GM21529 (cell line): ENCODE measurements at regions not wholly inside any gene's neighbourhood (a gene's known extent, or its start where the extent isn't known, plus 50 kb on each side); places are given as distances from the start of the nearest gene placed in this dataset.
"Not testable (repeated sequence)": the region's sequence is repeated elsewhere in the genome, so short reads cannot be mapped to it uniquely, and the experiment has no call there.

Experiments
- ATAC-seq: cut with Tn5 transposase; IDR thresholded peaks from one replicate; pipeline ENCODE4 v1.9.1; 2021; ENCODE audit not compliant: unreplicated experiment

GRCh38 chr3:106829206-106829605 is 548.0 kb upstream of the CCDC54 start:
- no peak for ATAC-seq

DNA sequence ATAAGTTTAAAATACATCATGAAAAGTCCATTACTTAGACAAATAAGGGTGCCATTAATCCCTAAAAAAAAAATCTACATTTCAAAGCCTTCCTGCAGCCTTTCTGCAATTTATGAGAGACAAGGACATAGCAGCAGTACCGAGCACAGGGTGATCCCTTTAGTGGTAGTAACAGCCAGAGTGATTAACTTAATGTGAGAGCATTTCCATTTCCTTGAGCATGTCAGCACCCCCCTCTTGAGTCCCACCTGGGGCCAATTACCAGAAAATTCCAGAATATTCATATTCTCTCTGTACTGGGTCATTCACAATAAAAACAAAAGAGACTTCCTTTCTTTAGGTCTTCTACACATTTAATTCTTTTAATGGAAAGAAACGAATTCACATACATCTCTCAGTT is 546.9 kb upstream of the CCDC54 start:
- ATAC-seq, result no peak

DNA sequence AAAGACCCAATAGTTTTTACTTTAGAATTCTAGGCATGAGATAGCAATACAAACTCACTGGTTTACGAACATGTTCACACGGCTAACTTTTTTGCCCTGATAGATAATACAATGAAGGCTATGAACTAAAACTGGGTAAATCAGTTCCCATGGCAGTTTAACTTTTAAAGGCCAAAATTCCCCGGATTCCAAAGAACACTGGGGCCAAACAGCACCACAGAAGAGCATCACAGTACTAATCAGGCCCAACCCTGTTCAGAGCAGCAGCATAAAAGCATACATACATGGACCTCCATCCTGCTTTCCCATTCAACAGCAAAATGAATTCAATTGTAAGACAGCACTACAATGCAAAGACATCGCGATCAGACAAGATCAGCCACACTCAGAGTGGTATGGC is 540.3 kb upstream of the CCDC54 start:
- ATAC-seq, result no peak

- no peak for ATAC-seq
Observed at GRCh38 chr3:106837616-106838015, 539.6 kb upstream of the CCDC54 start.

GRCh38 chr3:106839576-106840280 is 537.5 kb upstream of the CCDC54 start:
- ATAC-seq, result no peak

GRCh38 chr3:106840319-106840718 is 536.9 kb upstream of the CCDC54 start:
- no peak for ATAC-seq

DNA sequence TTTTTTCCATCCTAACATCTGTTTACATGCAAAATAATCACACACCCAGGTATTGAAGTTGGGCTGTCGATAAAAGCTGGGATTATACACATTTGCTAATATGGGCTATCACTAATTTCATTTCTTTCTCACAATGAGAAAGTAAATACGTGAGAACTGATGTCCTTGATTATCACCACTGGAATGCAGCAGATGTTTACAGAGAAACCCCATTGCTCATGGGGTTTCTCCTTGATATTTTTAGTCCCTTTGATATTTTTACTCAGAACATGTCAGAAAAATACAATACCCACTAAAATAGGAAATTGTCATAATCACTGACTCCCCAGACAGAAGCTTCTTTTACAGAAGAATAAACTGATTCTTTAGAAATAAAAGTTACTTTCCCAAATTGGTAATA is 535.1 kb upstream of the CCDC54 start:
- ATAC-seq, result no peak

DNA sequence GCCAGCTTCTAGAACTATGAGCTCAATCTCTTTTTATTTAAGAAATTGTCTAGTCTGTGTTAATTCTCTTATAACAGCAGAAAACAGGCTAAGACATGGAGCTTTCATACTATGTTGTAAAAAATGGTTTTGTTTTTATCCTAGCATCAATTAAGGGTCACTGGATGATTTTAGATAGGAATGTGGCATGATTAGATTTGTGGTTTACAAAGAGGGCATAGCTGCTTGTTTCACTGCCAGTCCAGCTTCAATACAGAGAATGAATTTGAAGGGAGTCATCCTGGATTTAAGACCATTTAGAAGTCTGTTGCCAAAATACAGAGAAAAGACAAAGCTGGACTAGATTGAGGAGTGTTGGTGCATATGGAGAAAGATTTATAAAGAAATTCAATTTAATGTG is 532.6 kb upstream of the CCDC54 start:
- no peak for ATAC-seq

DNA sequence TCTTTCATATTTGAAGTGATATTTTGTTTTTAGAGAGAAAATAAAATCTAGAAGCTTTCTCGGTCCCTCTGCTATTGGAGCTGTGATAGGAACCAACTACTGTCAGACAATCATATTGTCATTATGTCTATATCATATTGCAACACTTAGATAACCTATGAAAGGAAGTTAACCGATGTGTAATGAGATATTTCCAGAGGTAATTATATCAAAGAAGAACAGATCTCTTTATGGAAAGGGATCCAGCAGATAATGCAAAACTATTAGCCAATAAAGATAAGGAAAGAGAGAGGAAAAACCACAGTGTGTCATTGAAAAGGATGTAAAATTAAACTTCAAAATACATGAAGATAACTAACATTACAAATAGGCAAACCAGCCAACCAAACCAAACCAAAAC is 529.1 kb upstream of the CCDC54 start:
- no peak for ATAC-seq

DNA sequence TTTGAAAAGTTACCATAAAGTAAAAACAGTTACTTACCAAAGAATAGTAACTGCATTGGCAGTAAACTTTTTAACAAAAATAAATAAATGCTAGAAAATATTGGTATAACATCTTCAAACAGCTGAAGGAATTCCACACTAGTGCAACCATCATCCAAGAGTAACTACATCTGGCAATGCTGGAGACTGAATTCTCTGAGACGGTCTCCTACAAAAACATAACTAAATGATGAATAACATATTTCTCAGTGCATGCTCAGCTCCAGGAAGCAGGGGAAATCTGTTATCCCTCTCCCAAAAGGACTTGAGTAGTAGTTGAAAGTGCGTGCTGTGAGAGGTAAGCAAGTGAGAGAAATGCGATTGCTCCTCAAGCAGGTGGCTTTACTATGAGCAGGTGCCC is 526.8 kb upstream of the CCDC54 start:
- ATAC-seq, result no peak

DNA sequence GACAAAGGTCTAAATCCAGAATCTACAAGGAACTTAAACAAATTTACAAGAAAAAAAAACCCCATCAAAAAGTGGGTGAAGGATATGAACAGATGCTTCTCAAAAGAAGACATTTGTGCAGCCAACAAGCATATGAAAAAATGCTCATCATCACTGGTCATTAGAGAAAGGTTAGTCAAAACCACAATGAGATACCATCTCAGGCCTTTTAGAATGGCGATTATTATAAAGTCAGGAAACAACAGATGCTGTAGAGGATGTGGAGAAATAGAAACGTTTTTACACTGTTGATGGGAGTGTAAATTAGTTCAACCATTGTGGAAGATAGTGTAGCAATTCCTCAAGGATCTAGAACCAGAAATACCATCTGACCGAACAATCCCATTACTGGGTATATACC is 518.9 kb upstream of the CCDC54 start:
- not testable (repeated sequence) for ATAC-seq

DNA sequence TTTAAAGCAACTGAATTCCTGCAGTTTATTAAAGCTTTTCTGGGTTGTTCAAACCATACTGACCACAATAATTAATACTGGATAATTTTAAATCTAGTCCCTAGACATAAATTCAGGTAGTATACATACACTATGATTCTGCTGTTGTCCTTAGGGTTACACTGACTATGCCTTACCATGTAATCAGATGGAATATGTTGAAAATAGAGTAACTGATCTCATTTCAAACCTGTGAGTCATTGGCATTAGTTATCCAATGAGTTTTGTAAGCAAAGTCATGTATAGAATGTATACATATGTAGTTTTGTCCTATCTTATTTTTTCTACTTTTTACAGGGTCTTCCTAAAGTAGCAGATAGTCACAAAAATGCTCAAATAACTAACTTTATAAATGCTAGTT is 517.1 kb upstream of the CCDC54 start:
- no peak for ATAC-seq

DNA sequence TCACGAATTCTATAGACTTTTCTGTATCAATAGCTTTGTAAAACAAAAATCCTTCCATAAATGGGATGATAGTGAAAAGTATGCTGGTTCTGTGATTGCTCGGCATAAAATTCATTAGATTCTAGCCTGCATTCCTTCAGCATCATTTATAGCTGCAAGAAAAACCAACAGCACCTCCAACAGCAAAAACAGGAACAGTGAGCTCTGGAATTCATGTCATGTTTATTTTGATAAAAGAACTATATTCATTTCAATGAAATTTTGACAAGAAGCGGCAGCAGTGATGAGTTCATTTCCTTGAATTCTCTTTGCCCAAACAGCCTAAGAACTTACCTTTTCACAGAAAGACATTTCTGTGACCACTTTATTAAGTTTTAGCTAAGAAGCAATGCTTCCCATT is 515.2 kb upstream of the CCDC54 start:
- ATAC-seq, result no peak

- ATAC-seq, result no peak
Observed at GRCh38 chr3:106877627-106878026, 499.6 kb upstream of the CCDC54 start.

- no peak for ATAC-seq
Observed at GRCh38 chr3:106880206-106880605, 497.0 kb upstream of the CCDC54 start.

DNA sequence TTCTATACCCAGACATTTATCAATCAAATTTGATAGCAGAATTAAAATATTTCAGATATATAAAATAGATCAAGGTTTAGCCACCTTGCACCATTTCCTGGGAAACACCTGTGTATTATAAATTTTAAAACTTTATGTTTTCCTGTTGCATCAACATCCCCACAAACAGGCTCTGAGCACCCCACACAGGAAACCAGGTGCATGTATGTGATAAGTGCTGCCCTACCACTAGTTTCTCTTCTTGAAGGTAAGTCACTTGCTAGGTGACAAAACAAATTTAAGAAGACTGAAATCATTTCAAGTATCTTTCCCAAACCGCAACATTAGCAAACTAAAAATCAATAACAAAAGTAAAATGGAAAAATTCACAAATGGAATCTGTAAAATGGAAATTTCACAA is 496.1 kb upstream of the CCDC54 start:
- no peak for ATAC-seq

DNA sequence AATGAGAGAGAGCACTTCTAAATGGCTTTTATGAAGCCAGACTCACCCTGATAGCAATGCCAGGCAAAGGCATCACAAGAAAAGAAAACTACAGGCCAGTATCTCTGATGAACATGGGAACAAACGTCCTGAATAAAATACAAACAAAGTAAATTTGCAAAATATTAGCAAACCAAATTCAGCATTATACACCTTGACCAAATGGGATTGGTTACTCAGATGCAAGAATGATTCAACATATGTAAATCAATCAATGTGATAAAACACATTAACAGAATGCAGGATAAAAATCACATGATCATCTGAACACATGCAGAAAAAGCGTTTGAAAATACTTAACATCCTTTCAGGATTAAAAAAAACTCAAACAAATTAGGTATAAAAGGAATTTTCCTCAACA is 494.9 kb upstream of the CCDC54 start:
- ATAC-seq, result no peak

DNA sequence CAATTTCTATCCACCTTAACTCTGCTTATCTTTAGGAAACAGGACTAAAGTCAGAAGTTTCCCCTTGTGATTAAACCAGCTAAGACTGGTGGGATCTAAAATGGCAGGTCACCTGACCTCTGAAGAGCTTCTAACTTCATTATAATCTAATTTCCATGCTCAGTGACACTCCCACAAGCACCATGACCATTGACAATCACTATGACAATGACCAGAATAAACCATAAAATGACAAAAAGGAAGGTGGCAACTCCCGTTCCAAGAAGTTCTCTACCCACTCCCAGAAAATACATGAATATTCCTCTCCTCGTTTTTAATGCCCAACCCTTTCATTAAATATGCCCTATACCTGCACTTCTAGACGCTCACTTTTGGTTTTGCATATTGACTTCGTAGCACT is 471.2 kb upstream of the CCDC54 start:
- ATAC-seq, result no peak

DNA sequence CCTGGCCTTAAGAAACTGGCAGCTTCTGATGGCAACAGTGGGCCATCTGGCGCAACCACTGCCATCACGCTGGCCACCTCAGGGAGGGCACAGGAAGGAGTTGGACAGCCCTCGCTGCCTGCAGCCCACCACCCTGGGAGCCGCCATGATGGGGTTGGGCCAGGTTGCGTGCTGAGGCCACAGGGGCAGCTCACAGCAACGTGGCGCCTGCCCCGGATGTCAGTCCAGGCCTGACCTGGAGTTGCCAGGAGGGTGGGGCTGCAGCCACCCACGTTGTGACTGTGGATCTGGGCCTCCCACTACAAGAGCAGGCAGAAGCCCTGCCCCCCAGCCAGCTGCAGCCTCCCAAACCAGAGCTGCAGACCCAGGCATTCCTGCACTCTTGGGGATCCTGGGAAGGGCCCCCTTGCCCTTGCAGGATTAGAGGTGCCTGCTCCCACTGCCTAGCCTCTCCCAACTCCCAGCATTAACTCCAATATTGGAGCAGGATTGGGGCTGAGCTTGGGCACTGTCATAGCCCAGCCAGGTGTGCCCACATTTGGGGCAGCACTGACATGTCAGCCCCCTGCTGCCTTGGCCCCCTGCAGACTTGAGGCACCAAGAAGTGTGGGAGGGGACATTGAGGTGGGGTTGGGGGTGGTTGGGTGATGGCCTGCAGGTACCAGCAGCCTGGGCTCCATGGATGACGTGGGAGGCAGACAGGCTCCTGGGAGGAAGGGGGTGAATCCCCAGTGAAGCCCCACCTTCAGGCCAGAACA is 468.9 kb upstream of the CCDC54 start:
- no peak for ATAC-seq

- no peak for ATAC-seq
Observed at GRCh38 chr3:106913111-106913698, 464.0 kb upstream of the CCDC54 start.

DNA sequence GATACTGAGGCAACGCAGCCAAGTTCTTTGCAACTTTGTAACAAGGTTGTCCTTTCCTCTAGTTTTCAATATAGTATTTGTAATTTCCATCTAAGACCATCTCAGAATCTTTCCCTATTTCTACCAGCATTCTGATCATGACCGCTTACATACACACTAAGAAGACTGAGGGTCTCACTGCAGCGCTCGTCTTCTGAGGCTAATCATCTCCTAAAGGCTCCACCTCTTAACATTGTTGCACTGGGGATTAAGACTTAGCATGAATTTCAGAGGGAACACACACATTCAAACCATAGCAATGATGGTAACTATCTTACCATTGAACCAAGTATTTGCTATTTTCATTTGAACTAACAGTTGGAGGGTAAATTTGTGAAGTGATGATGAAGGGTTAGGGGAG is 463.3 kb upstream of the CCDC54 start:
- ATAC-seq, result no peak

DNA sequence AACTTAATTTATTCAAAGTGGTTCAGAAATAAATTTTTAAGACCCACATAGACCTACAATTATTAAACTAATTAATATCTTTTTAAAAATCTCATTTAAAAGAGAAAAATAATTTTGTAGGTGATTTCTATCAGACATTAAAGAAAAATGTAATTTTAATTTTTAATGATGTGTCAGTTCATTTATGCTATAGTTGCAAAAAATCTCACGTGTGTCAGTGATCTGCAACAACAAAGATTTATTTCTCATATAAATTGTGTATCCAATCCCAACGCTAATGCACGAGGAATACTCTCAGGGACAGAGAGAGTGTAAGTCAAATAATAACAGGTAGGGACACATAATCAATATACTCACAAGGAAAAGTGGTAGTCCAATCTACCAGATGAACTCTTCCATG is 456.6 kb upstream of the CCDC54 start:
- no peak for ATAC-seq
